CD4-positive, alpha-beta T cell (primary cell): ENCODE measurements at regions not wholly inside any gene's neighbourhood (a gene's known extent, or its start where the extent isn't known, plus 50 kb on each side); places are given as distances from the start of the nearest gene placed in this dataset.

Experiments used
- ATAC-seq: fragments of 200-7000 bp; cut with Tn5 transposase; one replicate; pipeline ENCODE4 v1.10.0; 2022; ENCODE audit warnings: mild to moderate bottlenecking; ENCODE audit not compliant: poor library complexity
- CTCF ChIA-PET: fragments of 350-600 bp; sonication (Branson Sonifier 250); formaldehyde crosslinking; loops from one replicate; lab custom pipeline; 2021; ENCODE audit warnings: antibody characterized with exemption, inconsistent platforms; lab: Charles Lee
- POLR2A ChIA-PET: fragments of 350-600 bp; sonication (Branson Sonifier 250); formaldehyde crosslinking; loops from one replicate; lab custom pipeline; 2021; ENCODE audit warnings: antibody characterized with exemption, inconsistent platforms; lab: Charles Lee
- DNase-seq, 14 experiments: peaks; one replicate each; pipeline ENCODE4 v3.0.0-alpha.2; 2013 to 2020; ENCODE audit warnings: mixed read lengths in 2 of 14
- H3K27ac ChIP-seq, 2 donors: one replicate each; pipeline versions ENCODE4 v1.5.1 to v1.7.0; 2013; ENCODE audit warnings: low read length in 2 of 2, low read depth in 1 of 2, mild to moderate bottlenecking in 1 of 2
- H3K27me3 ChIP-seq, 2 experiments: 1 replicate in 1 of 2; 2 replicates in 1 of 2; pipeline versions ENCODE4 v1.6.1 to v1.7.0; 2013; ENCODE audit warnings: low read length in 2 of 2, control low read depth in 1 of 2, mild to moderate bottlenecking in 1 of 2, moderate library complexity in 1 of 2; ENCODE audit not compliant: insufficient read depth in 2 of 2, control insufficient read depth in 1 of 2
- H3K36me3 ChIP-seq: one replicate; pipeline ENCODE4 v1.6.1; 2013; ENCODE audit warnings: low read length, control low read depth; ENCODE audit not compliant: insufficient read depth
- H3K4me1 ChIP-seq: one replicate; pipeline ENCODE4 v1.6.1; 2013; ENCODE audit warnings: low read length, control low read depth; ENCODE audit not compliant: insufficient read depth
- H3K4me3 ChIP-seq: one replicate; pipeline ENCODE4 v1.5.1; 2013; ENCODE audit warnings: mild to moderate bottlenecking, low read length, moderate library complexity
- H3K9me3 ChIP-seq, 2 experiments: 1 replicate in 1 of 2; 2 replicates in 1 of 2; pipeline versions ENCODE4 v1.6.1 to v1.7.0; 2013; ENCODE audit warnings: low read length in 2 of 2, mild to moderate bottlenecking in 2 of 2, control low read depth in 1 of 2, moderate library complexity in 1 of 2; ENCODE audit not compliant: control insufficient read depth in 1 of 2, insufficient read depth in 1 of 2
- H3K27ac Mint-ChIP-seq: one replicate; pipeline ENCODE4 v1.8.0; 2020; ENCODE audit warnings: mixed read lengths
- H3K27me3 Mint-ChIP-seq: one replicate; pipeline ENCODE4 v1.8.0; 2021; ENCODE audit warnings: mixed read lengths
- H3K36me3 Mint-ChIP-seq: one replicate; pipeline ENCODE4 v1.8.0; 2021; ENCODE audit warnings: low read depth, mixed read lengths
- H3K4me1 Mint-ChIP-seq: one replicate; pipeline ENCODE4 v1.8.0; 2021; ENCODE audit warnings: low read depth, mixed read lengths
- H3K4me3 Mint-ChIP-seq: one replicate; pipeline ENCODE4 v1.8.0; 2020; ENCODE audit warnings: mild to moderate bottlenecking, mixed read lengths
- H3K9me3 Mint-ChIP-seq: one replicate; pipeline ENCODE4 v1.8.0; 2020; ENCODE audit warnings: mixed read lengths
- intact Hi-C, 2 experiments: fragments of 100-400 bp; cut with DNase I in 1 of 2; cut with micrococcal nuclease in 1 of 2; formaldehyde crosslinking; loops; one replicate each; pipeline versions ENCODE4 v1.15.1 to v1.9.0; 2023 to 2025; cut with DNase I, micrococcal nuclease
- TF ChIP-seq, protein P1 (sequence below): fragments of 200-600 bp; IDR thresholded peaks from one replicate; pipeline ENCODE4 v1.8.0; 2022; ENCODE audit warnings: antibody characterized with exemption, mild to moderate bottlenecking

DNA sequence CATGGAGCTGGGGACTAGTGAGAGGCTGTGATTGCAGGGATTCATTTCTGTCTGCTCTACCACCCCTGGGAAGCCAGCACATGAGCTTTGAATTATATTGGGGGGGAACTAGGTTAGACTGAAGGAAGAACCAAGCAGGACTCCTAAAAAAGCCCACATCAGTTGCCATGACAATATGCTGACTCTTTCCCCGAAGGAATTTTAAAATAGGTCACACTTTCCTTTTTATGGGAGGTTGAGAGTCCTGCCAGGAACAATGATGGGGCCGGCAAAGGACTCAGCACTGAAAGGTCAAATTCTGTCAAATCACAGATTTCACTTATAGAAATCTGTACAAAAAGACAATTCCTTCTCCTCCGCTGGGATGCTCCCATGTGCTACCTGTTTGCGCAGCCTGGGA is 130.8 kb downstream of the ZNF621 start:
- Histone ChIP-seq H3K27ac (no peak overlapping the region), H3K27me3 (peaks cover 0 to 10% of the 10 kb centered on the region in 2 experiments), H3K4me3 (no peak overlapping the region), H3K36me3 (no peaks in the 10 kb centered on the region), H3K4me1 (no peaks in the 10 kb centered on the region), H3K9me3 (no peaks in the 10 kb centered on the region)
- DNase-seq (no peak), ATAC-seq (no peak)
- Mint-ChIP-seq H3K4me1 (no peaks in the 10 kb centered on the region), H3K4me3 (no peak overlapping the region), H3K27ac (no peak overlapping the region), H3K27me3 (peaks cover 4% of the 10 kb centered on the region), H3K36me3 (no peaks in the 10 kb centered on the region), H3K9me3 (no peaks in the 10 kb centered on the region)
- TF ChIP-seq, protein P1, sequence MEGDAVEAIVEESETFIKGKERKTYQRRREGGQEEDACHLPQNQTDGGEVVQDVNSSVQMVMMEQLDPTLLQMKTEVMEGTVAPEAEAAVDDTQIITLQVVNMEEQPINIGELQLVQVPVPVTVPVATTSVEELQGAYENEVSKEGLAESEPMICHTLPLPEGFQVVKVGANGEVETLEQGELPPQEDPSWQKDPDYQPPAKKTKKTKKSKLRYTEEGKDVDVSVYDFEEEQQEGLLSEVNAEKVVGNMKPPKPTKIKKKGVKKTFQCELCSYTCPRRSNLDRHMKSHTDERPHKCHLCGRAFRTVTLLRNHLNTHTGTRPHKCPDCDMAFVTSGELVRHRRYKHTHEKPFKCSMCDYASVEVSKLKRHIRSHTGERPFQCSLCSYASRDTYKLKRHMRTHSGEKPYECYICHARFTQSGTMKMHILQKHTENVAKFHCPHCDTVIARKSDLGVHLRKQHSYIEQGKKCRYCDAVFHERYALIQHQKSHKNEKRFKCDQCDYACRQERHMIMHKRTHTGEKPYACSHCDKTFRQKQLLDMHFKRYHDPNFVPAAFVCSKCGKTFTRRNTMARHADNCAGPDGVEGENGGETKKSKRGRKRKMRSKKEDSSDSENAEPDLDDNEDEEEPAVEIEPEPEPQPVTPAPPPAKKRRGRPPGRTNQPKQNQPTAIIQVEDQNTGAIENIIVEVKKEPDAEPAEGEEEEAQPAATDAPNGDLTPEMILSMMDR: no peak
- CTCF ChIA-PET: no interaction called here
- intact Hi-C loops: no loop called here
- POLR2A ChIA-PET: no interaction called here

DNA sequence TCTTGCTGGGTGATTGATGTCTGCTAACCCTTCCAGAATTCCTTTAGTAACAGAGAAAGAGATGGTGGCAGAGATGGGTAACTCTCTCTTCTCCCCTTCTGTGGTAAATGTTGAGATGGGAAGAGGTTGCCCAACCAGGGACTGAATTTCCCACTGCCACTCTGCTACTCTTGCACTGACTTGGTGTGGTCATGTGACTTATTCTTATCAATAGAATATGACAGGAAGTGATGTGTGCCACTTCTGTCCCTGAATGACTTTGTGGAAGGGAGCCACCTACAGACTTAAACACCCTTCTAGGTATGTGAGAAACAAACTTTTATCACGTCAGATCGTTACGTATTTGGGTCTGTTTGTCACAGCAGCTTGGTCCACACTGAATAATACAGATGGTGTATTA is 132.9 kb downstream of the ZNF621 start:
- H3K4me1 ChIP-seq: no peaks in the 10 kb centered on the region
- H3K27ac ChIP-seq: no peak overlapping the region
- Mint-ChIP-seq H3K4me3 (no peak overlapping the region), H3K4me1 (no peaks in the 10 kb centered on the region), H3K36me3 (no peaks in the 10 kb centered on the region), H3K27me3 (peaks cover 9% of the 10 kb centered on the region), H3K27ac (no peak overlapping the region), H3K9me3 (no peaks in the 10 kb centered on the region)
- ChIA-PET POLR2A (no interaction called here), CTCF (no interaction called here)
- no peak for ATAC-seq
- H3K27me3 ChIP-seq: peaks cover 0 to 10% of the 10 kb centered on the region in 2 experiments
- intact Hi-C loops: no loop called here
- DNase-seq: no peak
- TF ChIP-seq, protein P1: no peak
- H3K36me3 ChIP-seq: no peaks in the 10 kb centered on the region
- H3K9me3 ChIP-seq: no peaks in the 10 kb centered on the region
- no peak overlapping the region for H3K4me3 ChIP-seq

DNA sequence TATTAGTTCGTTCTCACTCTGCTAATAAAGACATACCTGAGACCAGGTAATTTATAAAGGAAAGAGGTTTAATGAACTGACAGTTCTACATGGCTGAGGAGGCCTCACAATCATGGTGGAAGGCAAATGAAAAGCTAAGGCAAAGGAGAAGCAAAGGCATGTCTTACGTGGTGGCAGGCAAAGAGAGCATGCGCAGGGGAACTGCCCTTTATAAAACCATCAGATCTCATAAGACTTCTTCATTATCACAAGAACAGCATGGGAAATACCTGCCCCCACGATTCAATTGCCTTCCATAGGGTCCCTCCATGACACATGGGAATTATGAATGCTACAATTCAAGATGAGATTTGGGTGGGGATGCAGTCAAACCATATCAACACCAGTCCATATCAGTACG is 133.5 kb downstream of the ZNF621 start:
- H3K4me1 Mint-ChIP-seq: no peaks in the 10 kb centered on the region
- CTCF ChIA-PET: no interaction called here
- intact Hi-C loops: no loop called here
- no peak for DNase-seq
- Histone ChIP-seq H3K36me3 (no peaks in the 10 kb centered on the region), H3K9me3 (no peaks in the 10 kb centered on the region), H3K27ac (no peak overlapping the region), H3K4me1 (no peaks in the 10 kb centered on the region), H3K4me3 (no peak overlapping the region), H3K27me3 (peaks cover under 1 to 7% of the 10 kb centered on the region in 2 experiments)
- H3K9me3 Mint-ChIP-seq: no peaks in the 10 kb centered on the region
- no peaks in the 10 kb centered on the region for H3K36me3 Mint-ChIP-seq
- POLR2A ChIA-PET: no interaction called here
- H3K27me3 Mint-ChIP-seq: peaks cover 10% of the 10 kb centered on the region
- TF ChIP-seq, protein P1: no peak
- no peak for ATAC-seq
- no peak overlapping the region for H3K4me3 Mint-ChIP-seq
- H3K27ac Mint-ChIP-seq: no peak overlapping the region
